T-helper 2 cell (primary cell): ENCODE measurements at regions not wholly inside any gene's neighbourhood (a gene's known extent, or its start where the extent isn't known, plus 50 kb on each side); places are given as distances from the start of the nearest gene placed in this dataset.

Experiments used
- DNase-seq, 5 experiments: peaks; one replicate each; pipeline versions ENCODE4 v3.0.0 to v3.0.0-alpha.2; 2012 to 2022

DNA sequence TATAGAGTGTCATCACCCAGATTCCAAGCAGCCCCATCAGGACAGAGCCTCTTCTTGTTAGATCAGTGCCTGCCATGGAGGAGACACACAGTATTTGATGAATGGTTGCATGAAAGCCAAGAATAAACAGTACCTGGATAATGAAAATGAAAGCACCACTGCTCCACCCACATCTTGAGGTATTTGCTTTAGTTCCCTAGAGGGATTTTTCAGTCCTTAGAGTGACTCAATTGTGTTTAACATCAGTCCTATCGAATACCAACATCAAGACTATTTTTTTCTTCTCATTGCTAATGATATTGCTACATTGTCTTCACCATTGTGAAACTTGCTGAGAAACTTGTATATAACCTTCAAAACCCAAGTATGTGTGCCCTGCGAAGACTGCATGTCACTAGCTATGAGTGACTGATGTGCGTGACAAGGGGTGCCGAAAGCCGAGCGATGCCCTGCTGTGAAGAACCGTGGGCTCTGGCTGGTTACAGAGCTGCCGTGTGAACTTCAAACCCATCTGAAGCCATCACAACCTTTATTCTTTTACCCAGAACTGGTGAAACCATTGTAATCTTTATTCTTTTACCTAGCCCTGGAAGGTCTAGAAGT is 211.3 kb upstream of the FAT1 start:
- DNase-seq: no peak

DNA sequence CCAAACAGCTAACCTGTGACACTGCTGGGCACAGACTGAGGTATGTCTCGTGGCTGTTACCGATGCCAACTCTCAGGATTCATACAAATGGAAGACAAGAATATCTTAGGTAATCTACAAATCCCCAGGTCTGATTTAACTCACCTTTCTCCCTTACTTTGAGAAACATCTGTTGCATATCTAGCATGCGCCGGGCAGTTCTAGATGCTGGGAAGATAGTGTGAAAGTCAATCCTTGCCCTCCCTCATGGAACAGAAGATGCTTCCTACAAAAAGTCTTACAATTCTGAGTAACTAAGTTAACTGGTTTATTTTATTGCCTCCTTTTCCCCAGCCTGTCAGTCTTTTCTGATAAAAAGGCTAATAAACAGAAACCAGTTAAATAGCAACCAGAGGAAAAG is 212.2 kb upstream of the FAT1 start:
- no peak for DNase-seq

- no peak for DNase-seq
These were observed 213.1 kb upstream of the FAT1 start for GRCh38 chr4:186936496-186937375.

DNA sequence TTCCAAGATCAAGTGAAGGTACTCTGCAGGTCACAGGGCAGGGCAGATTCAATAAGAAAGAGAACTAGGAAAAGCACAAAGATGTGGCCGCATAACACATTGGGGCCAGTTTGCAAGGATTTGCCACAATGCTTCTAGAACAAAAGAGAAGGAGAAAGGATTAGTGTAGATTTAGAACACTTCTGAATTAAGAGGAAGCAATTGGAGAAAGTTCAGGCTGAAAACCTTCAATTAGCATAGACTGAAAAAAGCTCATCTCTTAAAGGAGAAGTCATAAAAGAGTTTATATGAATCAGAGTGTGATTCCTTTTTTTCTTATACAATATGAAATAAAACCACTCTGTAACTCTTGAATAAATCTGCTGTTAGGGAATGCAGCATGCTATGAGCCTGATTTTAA is 215.6 kb upstream of the FAT1 start:
- no peak for DNase-seq

DNA sequence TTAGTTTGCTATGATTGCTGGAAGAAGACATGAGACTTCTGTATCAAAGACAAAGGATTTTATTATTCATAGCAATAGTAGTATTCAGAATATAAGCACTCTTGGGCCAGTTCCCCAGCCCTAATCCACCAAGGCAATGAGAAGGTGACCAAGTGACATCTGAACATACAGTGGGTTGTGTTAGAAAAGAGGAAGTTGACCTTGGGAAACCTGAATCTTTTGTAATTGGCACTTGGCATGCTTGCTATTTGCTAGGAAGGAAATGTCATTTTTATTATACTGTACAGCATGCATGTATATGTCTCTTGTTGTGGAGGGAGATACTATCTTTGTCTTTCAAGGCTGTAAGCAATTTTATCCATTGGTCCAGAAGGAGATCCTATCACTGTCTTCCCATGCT is 216.1 kb upstream of the FAT1 start:
- DNase-seq: no peak

DNA sequence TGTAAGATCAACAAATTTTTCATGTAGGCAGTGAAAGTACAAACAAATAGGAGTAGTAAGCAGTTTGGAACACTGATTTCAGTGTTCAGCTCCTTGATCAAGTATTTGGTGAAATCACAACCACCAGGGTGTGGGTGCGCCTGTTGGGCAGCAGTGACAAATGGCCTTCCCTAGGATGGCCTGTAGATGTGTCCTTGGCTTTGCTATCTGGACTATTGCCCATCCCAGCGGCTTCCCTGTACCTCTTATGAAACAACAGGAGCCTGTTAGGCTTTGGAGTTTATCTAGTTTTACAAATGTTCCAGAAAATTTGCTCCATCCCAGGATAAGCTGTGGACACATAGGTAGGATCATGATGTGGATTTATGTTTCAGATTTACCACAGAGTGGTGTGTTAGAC is 216.8 kb upstream of the FAT1 start:
- DNase-seq: no peak

DNA sequence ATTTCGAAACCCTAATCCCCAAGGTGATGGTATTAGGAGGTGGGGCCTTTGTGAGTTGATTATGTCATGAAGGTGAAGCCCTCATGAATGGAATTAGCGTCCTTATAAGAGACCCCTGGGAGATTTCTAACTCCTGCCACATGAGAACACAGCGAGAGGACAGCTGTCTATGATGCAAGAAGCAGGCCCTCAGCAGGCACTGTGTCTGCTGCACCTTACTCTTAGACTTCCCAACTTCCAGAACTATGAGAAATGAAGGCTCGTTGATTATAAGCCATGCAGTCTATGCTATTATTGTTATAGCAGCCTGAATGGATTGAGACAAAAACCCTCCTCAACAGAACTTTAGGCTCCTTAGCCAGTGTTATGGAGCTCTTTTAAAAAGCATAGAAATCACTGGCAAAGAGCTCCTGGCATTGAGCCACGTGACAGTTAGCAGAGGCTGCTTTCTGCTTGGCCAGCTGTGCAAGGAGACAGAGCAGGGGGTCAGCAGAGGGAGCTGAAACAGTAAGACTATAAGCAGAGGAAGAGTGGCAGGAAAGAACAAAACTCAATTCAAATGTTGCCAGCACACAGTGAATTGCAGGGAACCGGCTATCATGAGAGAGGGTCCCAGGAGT is 219.2 kb upstream of the FAT1 start:
- DNase-seq: no peak

- no peak for DNase-seq
These were observed 219.8 kb upstream of the FAT1 start for GRCh38 chr4:186943411-186943810.

DNA sequence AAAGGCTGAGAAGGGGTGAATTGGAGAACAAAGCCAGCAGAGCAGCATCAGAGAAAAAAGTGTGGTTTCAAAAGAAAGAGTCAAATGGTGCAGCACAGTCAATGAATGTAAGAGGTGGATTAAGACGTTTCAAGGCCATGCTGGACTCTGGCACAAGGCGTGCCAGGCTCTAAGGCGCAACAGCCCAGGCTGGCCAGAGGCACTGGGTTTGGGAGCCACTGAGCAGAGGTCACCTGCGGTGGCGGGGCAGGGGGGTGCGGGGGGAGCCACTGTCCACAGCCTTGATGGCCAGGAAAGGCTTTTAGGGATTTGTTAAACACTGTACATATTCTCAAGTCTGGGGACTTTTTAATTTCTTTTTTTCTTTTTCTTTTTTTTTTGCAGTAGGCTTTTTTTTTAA is 222.5 kb upstream of the FAT1 start:
- no peak for DNase-seq

GRCh38 chr4:186946682-186947294 is 223.1 kb upstream of the FAT1 start:
- no peak for DNase-seq

DNA sequence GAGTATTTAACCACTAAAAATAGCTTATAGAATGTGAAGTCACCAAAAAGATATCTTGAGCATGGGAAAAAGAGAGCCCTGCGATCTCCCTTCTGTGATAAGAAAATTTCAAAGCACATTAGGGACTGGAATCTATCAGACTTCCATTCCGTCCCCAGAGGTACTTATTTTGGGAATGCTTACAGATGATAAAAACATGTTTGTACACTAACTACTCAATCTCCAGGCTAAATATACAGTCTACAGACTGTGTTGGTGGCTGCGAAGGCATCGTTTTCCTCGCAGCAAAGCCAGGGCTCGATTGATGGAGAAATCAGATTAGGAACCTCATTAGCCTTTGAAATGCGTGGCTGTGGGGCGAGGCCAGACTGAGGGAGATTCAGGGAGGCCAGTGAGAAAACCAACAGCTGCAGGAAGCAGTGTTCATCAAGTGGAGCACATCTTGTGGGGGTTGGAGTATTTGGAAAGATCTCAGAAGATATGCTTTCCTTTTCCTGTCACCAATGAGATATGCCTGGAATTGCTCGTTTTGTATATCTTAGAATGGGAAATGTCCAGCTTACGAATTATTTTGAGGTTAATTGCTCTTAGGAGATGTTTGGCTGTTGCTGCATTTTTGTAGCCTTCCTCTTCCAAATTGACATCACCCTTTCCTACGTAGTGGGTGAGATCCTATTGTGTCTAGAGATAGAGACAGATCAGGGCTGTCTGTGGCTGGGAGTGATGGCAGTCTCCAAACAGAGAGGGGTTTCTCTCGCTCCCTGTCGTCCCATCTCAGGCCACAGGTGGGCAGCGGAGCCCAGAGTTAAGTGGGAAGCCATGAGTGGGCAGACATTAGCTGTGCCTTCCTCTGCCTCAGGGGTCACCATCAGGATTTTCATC is 224.9 kb upstream of the FAT1 start:
- DNase-seq: no peak

- no peak for DNase-seq
These were observed 226.2 kb upstream of the FAT1 start for GRCh38 chr4:186949847-186950246.

- DNase-seq: no peak
These were observed 229.1 kb upstream of the FAT1 start for GRCh38 chr4:186952709-186953108.

GRCh38 chr4:186953599-186954260 is 230.1 kb upstream of the FAT1 start:
- no peak for DNase-seq

- DNase-seq: no peak
These were observed 230.9 kb upstream of the FAT1 start for GRCh38 chr4:186954509-186954908.

DNA sequence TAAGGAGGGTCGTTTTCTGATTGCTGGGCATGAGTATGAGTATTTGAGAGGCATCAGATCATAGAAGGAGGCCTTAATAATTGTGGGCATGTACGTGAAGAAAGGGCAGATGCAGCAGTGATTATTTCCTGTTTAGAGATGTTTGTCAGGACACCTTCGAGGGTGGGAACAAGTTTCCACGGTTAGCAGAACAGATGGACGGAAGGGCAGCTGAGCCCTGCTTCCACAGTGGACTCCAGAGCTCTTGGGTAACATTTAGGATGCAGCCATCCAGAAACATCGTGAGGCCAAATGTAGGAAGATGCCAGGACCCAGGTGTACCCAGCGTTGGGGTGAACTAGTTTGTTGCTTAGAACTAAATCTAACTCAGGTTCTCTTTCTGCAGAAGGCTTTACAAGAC is 231.3 kb upstream of the FAT1 start:
- no peak for DNase-seq

DNA sequence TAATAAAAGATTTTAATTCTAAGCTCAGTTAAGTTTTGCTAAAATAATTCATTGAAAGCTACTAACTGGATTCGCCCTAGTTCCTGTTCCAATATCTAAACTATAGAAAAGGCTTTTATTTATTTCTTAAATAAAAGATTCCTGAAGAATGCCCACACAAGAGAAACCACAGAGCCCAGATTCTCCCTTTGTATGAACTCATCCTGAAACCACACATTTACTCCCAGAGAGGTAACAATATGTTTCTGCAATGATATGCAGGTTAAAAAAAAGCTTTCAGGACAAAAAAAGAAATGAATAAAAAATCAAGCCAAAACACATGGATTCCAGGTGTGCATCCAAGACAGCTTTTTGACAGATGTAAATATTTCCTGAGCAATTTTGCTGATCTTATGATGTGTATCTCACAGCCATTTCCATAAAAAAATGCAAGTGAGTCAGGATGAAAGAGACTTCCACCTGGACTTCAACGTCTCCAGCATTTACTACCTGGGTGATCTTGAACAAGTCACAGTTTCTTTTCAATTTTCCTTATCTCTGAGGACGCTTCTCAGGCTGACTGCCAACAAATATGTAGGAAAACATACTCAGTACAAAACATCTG is 234.4 kb upstream of the FAT1 start:
- no peak for DNase-seq

DNA sequence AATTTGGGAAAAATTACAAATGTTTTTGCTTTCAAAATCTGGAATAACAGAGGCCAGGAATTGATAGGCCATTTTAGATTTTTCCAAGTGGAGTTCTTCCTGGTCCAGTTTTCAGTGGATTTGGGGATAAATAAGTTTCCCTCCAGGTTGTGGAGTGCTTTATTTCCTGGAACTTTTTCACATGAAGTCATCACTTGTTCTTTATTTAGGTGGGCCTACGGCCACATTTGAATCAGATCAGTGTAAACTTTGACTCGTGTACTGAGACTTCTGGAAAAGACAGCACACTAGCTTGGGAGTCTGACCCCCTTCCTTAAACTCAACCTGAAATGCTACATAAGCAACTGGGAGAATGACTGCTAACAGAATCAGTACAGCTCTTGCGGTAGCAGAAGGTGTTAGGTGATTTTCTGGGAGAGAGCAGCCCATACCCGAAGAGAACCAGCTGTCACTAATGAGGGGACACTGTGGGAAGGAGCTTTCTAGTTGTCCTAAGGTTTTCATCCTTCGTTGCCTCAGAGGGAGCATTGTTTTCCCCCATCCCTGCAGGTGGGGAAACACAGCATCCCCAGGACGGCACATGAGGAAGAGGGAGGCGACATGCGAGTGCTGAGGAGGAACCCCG is 235.2 kb upstream of the FAT1 start:
- no peak for DNase-seq

GRCh38 chr4:186979961-186980745 is 256.5 kb upstream of the FAT1 start:
- no peak for DNase-seq

DNA sequence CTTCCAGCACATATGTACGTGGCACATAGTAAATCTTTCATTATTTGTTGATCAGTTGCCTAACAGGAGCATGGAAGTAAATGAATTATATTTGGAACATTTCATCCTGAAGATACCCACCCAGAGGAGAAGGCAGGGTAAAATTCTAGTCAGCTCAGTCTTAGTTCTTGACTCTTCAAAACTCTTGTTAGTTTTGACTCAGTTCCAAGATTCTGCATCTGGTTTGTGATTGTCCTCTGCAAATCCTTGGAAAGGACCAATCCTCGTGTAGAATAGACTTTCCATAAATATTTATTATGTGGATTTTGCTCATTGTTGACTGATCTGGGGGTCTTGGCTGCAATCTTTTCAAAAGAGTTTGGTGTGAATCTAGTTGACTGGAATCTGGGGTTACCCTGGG is 257.5 kb upstream of the FAT1 start:
- DNase-seq: no peak
